HFF-Myc (cell line): ENCODE measurements at regions not wholly inside any gene's neighbourhood (a gene's known extent, or its start where the extent isn't known, plus 50 kb on each side); places are given as distances from the start of the nearest gene placed in this dataset.

Experiments
- DNase-seq: peaks from one replicate; pipeline ENCODE4 v3.0.0-alpha.2; 2011; ENCODE audit warnings: low read depth; ENCODE audit errors: extremely low read depth
- H3K4me3 ChIP-seq: replicated peaks from 2 replicates; pipeline ENCODE4 v1.5.1; 2011; ENCODE audit warnings: low read depth, mild to moderate bottlenecking, control low read depth, low read length
- CTCF ChIP-seq: IDR thresholded peaks from 2 replicates; pipeline ENCODE4 v1.5.1; 2012; ENCODE audit warnings: mild to moderate bottlenecking, low read depth, low read length, control low read depth; ENCODE audit errors: missing control alignments

- peak; percentile 70 for DNase-seq
- H3K4me3 ChIP-seq, result no peak overlapping the region
- no peak for TF ChIP-seq CTCF
Observed at GRCh38 chr7:54904130-54904529, 114.7 kb upstream of the EGFR start.

GRCh38 chr7:54904986-54905385, 113.8 kb upstream of the EGFR start:
- no peak for DNase-seq
- TF ChIP-seq CTCF, result no peak
- H3K4me3 ChIP-seq, result no peak overlapping the region

GRCh38 chr7:54906963-54907362, 111.9 kb upstream of the EGFR start:
- no peak overlapping the region for H3K4me3 ChIP-seq
- TF ChIP-seq CTCF, result no peak
- no peak for DNase-seq

GRCh38 chr7:54907981-54908380, 110.8 kb upstream of the EGFR start:
- no peak for TF ChIP-seq CTCF
- no peak overlapping the region for H3K4me3 ChIP-seq
- no peak for DNase-seq

GRCh38 chr7:54908760-54909438, 109.9 kb upstream of the EGFR start:
- no peak overlapping the region for H3K4me3 ChIP-seq
- DNase-seq, result no peak
- no peak for TF ChIP-seq CTCF

- no peak overlapping the region for H3K4me3 ChIP-seq
- no peak for DNase-seq
- no peak for TF ChIP-seq CTCF
Observed at GRCh38 chr7:54915870-54916598, 102.8 kb upstream of the EGFR start.
